HG02610 (cell line): ENCODE measurements at regions not wholly inside any gene's neighbourhood (a gene's known extent, or its start where the extent isn't known, plus 50 kb on each side); places are given as distances from the start of the nearest gene placed in this dataset.
"Not testable (repeated sequence)": the region's sequence is repeated elsewhere in the genome, so short reads cannot be mapped to it uniquely, and the experiment has no call there.

ENCODE experiments used
- ATAC-seq: cut with Tn5 transposase; IDR thresholded peaks from one replicate; pipeline ENCODE4 v1.9.1; 2021; ENCODE audit warnings: mild to moderate bottlenecking, moderate library complexity; ENCODE audit not compliant: unreplicated experiment

DNA sequence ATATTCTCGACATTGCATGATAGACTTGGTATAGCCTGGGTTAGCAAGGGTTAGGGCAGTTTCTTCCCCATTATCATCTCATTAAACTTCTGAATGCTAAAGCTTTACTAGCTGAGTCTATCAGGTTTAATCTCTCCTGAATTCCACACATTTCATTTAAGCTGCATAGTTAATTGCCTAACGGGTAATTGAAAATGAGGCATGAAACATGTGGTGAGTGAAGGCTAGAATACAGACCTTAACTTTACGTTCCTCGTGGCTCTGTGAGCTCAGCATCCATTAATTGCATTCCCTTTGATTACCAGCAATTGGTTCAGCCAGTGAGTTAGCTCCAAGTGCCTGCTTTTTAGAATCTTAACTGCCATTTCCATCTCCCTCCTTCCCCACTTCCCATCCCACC is 126.5 kb upstream of the MEX3C start:
- ATAC-seq, result no peak

DNA sequence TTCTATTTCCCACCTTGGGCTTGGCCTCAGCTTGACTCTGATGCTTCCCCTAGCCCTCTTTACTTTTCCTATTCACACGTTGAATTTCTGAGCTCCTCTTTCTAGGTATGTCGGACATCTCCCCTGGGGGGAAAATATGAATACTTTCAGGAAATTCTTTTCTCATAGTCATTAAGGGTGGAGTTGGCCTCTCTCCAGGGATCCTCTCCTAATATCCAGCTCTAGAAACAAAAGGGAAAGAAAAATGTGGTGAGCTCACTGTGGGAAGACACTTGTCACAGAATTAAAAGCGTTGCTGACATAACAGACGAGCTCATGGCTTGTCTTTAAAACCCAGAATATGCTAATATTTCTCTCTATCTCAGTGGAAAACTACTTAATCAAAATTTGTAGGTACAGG is 132.7 kb upstream of the MEX3C start:
- no peak for ATAC-seq

DNA sequence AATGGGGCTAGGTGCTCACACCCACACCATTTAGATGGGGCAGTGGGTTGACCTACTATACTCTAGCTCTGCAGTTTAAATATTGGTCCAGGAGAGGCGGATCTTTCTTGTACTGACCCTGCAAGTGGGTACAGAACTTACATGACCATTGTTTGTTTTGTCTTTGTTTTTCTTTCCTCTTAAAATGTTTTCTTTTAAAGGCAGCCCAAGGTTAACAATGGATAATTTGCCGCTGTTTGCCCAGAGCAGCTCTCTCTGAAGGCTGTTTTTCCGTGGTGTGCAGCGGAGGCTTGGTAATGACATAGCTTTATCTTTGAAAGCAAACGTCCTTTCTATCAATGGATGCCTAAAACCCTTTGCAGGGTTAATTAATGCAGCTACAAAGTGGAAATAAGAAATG is 133.3 kb upstream of the MEX3C start:
- no peak for ATAC-seq

DNA sequence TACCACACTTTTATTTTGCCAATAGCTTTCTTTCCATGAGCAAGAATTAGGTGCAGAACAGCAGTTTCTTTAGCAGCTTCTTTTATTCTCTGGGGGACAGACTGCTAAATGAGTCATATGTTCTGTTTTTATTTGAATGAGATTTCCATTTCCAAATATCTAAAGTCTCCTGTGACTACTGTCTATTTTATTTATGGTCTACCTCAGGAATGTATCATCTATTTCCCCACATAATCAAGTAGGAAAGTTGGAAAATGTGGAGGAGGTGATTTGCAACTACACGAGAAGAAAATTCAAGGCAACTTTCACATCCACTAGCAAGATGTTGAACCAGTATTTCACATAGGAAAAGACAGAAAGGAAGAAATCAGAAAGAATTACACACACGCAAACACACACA is 139.9 kb upstream of the MEX3C start:
- ATAC-seq, result no peak

DNA sequence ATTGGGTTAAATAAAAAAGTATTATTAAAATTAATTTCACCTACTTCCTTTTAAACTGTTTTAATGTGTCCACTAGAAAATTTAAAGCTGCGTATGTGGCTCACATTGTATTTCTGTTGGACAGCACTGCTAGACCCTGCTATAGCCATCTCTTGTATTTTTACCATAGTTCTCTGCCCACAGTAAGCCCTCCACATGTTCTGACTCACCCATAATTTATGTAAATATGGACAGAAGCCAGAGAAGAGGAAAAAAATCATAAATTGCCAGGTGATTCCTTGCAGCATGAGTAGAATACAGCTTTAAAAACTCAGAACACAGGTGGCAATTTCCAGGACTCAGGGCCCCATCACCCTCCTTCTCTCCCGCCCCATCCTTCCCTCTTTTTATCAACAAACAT is 142.4 kb upstream of the MEX3C start:
- ATAC-seq, result no peak

DNA sequence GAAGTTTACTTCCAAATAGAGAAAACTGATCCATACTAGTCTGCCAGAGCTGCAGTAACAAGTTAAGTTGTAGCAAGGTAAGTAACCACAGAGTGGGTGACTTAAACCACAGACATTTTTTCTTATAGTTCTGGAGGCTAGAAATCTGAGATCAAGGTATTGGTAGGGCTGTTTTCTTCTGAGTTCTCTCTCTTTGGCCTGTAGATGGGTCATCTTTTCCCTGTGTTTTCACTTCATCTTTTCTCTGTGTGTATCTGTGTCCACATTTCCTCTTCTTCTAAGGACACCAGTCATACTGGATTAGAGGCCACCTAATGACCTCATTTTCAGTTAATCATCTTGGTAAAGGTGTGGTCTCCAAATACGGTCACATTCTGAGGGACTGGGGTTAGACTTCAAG is 142.9 kb upstream of the MEX3C start:
- ATAC-seq, result no peak

DNA sequence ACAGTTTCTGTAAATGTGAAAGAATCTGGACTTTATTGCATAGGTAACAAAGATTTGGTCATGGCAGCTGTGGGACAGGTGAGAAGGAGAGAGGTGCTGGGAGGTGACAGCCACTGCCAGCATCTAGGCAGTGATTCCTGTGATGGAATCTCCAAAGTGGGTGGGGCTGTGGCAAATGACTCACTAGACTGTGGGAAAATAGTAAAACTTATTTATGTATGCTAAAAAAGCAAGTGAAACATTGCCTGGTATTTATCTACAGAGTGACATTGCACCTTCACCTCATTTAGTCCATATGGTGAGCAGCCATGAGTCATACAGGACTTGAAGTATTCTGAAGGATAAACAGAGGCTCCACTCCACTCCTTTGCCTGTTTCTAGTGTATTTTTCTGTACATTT is 145.3 kb upstream of the MEX3C start:
- no peak for ATAC-seq

DNA sequence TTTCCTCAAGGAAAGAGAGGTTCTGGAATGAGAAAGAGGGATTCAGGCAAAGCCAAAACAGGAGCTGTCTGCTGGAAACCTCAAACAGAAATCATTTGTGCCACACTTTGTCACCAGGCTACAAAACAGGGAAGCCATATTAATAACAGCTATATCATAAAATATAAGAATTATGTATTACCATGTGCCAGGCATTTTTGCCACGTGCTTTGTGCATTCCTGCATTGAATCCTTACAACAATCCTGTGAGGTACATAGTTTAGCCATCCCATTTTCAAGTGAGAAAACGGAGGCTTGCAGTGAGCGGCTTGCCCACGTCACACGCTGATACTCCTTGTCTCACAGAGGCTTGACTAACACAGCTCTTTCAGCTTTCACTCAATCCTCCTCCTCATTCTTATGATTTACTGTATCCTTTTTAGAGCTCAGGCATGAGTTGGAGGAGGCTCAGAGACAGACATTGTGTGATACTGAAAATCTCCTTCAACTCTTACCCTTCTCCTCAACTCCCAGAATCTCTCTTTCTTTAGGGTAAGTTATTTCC is 148.4 kb upstream of the MEX3C start:
- ATAC-seq, result no peak

DNA sequence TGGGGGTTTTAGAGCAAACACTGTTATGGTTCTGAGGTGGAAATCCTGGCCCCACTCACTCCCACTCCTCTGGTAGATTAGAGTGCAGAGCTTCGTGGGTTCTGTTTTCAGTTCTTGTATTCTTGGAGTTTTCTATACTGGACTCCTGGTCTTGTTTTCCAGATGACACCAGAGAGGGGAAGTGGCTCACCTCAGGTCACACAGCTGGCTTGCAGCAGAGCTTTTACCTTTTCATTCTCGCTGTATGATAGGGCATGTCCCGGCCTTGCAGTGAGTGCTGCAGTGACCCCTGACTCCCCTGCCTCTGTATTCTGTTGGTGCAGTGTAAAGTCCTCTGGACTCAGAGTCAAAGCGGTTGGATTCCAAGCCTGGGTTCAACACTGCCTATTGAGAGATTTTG is 148.9 kb upstream of the MEX3C start:
- ATAC-seq, result no peak

DNA sequence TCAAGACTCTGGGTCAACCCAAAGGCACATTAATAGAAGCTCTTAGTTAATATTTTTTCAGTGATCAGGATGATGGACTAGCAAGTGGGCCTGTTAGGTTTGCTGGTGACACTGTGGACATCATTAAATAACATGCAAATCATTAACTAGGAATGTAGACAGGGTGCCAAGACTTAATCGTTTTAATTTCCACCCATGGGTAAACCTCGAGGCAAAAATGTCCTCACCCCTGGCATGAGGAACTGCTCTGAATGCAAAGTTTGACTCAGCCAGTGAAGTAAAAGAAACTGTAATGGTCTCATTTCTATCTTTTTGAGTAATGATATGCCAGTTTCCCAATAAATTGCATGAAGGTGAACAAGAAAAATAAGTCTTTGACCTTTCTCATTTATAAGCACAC is 152.6 kb upstream of the MEX3C start:
- no peak for ATAC-seq

DNA sequence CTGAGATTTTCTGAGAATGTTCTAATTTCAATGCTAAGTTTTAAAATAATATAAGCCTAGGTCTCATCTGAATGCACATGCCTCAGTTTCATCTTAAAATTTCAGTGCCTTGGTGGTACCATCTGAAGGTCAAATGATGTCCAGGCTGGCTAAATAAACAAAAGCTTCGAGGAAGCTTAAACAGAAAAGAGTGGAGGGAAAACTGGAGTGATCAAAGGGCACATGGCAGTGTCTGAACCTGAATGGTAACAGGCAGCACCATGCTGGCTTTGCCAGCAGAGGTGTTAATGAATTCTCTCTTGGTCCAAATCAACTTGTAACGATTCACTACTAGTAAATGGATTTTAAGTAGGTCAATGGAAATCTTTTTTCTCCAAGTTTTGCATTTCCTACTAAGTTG is 158.4 kb upstream of the MEX3C start:
- no peak for ATAC-seq

DNA sequence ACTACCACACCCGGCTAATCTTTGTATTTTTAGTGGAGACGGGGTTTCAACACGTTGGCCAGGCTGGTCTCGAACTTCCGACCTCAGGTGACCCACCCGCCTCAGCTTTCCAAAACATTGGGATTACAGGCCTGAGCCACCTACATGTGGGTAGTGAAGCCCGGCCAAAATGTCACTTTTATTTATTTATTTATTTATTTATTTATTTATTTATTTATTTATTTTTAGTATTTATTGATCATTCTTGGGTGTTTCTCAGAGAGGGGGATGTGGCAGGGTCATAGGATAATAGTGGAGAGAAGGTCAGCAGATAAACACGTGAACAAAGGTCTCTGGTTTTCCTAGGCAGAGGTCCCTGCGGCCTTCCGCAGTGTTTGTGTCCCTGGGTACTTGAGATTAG is 162.8 kb upstream of the MEX3C start:
- not testable (repeated sequence) for ATAC-seq

DNA sequence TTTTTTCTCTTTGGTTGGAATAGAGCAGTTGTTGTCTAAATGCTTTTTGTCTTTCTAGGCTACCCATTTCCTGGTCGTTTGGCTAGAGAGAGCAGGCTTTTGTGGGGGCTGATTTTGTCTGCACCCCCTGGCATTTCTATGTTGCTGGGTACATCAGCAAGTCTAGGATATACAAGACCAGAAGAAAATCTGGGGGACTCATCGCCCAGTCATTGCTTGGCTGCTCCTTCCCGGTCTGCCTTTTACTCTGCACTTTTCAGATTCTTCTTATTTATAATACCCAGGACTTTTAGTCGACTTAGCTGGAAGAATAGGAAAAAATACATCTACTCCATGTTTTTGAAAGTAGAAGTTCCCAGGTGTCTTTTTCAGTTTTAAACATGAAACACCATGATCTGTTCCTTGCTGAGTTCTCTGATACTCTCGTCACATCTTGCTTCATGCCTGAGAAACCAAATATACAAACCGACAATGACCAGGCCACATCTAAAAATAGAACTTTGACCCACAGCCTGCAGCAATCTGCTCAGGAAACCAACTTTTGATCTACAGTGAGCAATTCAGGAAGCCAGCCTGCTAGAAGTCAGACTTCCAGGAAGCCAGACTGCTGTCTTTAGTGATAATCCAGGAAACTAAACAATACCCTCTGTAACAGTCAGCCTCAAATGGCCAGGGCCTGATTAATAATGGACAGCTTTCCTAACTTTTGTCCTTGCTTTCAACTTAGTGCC is 163.8 kb upstream of the MEX3C start:
- ATAC-seq, result no peak

DNA sequence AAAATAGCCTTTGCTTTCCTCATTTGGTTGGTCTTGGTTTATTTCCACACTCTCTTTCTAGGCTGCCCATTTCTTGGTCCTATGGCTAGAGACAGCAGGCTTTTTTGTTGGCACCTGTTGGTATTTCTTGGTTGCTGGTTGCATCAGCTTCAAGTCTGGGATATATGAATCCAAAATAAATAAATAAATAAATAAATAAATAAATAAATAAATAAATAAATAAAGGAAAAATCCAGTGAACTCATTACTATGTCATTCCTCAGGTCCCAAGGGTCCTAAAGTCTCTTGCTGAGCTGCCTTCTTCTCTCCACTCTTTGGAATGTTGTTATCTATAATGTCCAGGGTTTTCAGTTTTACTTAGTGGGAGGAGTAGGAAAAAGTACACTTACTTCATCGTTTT is 165.9 kb upstream of the MEX3C start:
- ATAC-seq, result no peak

DNA sequence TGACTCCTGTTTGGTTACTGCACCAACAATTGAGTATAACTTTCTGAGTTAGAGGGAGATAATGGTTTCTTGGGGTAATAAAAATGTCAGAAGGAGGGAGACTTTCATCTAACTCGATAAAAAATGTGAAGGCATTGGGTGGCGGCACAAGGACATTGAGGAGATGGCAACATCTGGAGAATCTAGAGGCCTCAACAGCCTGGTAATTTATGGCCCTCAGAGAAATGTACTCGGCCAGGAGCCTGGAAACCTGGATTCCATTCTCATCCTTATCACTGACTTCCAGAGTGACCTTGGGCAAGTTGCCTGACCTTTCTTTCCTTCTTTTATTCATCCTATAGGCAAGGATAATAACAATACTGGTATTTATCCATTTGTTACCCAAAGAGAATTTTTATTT is 173.5 kb upstream of the MEX3C start:
- no peak for ATAC-seq

DNA sequence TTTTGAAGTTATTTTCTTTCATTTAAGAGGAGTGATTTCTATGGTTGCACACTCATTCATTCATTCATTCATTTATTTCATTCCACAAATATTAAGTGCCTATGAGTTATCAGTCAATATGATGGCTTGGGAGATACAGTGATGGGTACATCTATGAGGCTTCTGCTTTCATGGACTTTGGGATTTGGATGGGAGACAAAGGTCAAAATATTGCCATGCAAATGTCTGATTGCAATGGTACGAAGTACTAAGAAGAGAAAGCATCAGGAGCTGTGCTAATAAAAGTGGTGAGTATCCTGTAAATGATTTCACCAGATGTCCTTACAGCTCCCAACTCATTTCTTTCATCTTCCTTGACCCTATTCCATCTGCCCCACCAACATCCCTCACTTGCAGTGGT is 174.4 kb upstream of the MEX3C start:
- ATAC-seq, result no peak

DNA sequence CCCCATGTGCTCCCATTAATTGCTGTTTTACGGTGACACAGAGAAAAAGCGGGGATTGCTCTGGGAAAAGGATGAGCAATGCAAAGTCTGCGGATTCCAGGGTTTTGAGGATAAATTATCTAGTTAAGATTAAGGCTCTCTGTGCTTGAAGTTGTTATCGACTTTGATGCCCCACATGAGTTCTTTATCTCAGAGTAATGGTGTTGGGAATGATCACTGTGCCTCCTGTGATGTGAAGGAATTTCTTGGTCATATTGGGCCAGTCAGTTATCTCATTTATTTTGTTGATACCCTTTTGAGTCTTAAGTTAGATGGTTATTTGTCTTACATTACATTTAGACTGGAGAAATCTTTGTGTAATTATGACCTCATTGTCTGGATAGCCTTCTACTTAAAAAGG is 184.6 kb upstream of the MEX3C start:
- no peak for ATAC-seq

DNA sequence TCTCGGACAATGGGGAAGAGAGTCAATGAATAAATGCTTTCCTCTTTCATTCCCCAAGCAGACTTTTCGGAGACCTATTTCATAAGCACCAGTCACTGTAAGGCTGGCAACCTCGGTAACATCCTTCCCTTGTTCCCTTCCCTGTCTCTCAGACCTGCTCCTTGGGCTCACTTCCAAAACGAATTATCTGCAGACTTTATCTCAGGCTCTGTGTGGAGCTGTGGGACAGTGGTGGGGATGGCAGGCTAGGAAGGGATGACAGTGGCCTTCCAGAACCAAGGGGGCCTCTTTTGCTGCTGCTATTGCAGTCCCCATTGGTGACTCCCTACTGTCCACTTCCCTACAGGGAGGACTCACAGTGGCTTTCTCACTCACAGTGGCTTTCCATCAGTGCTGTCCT is 185.6 kb upstream of the MEX3C start:
- ATAC-seq, result no peak

DNA sequence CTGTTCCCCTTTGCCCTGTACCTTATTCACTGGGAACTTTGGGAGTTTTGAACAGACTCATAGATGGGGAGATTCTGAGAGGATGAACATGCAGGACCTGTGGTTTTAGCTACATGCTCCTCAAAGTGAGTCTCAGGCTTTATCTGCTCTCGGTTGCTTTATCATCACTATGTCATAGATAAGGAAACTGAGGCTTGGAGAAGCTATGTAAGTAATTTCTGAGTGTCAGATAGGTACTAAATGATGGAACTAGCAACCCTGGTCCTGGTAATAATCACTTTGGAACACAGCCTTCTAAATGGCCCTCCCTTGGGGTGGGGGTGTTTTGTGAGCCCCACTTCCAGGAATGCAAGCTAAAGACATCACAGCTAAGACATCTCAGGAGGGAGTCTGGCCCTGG is 186.2 kb upstream of the MEX3C start:
- no peak for ATAC-seq

DNA sequence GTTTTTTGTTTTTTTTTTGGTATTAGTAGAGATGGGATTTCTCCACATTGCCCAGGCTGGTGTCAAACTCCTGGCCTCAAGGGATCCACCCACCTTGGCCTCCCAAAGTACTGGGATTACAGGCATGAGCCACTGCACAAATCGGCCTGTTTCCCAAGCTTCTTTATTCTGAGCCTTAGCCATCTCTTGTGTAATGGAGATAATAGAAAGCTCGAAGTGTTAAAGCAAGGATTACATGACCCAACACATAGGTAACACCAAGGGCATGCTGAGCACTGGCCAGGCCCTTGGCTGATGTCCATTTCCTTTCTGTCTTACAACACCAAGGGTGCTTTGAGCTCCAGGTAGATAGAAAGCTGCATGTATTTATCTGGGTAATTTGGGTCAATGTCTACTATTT is 187.8 kb upstream of the MEX3C start:
- ATAC-seq, result no peak

DNA sequence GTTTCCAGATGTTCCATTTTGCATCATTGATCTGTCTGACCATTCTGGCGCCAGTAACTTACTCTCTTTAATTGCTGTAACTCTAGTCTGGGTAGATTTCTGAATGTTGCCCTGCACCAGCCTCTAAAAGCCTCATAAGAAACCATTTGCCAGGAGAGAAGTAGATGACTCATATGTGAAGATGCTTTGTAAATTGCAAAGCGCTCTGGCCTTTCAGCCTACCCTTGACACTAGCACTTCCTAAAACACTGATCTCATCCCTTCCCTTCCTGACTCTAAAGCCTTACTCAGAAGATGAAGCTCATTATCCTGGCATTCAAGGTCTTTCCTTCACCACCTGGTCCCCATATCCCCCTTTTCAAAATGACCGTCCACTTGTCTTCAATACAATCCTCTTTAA is 193.2 kb upstream of the MEX3C start:
- ATAC-seq, result no peak

DNA sequence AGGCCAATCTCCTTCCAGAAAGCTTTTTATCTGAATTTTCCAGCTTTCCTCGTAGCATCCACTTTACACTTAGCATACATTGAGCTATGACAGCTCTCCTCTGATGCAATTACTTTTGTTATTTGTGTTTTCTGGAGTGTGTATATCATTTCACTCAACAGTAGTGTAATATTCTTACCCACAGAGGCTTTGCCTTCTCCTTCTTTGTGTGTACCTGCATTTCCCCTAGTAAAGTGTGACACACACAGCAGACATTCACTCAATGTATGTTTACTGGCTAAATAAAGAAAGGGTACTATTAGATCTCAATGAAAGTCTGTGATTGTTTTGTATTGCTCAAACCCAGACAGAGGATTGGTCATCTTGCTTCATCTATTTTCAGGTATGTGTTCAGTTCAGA is 193.7 kb upstream of the MEX3C start:
- no peak for ATAC-seq

DNA sequence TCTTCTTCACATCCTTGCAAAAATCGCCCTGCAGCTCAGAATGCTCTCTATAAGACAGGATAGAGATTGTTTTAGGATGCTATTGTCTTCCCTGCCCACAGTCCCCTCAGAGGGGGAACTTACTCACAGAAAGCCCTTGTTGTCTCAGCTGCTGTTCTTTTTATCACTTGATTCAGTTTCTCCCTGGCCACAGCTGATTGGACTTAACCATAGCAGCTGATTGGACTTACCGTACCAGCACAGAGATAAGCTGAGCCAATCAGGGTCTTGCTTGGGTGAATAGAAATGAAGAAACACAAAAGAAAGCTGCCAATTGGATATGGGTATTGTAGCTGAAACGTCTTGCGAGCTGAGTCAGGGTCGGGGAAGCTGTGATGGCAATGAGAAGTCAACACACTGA is 194.2 kb upstream of the MEX3C start:
- ATAC-seq, result no peak
